NOMO-1 treated with dmso at 0.1 percent for 144 hours (cell line): ENCODE measurements at regions not wholly inside any gene's neighbourhood (a gene's known extent, or its start where the extent isn't known, plus 50 kb on each side); places are given as distances from the start of the nearest gene placed in this dataset.

Experiments
- DNase-seq: peaks from one replicate; lab custom pipeline; 2025; ENCODE audit not compliant: unreplicated experiment; lab: John Stamatoyannopoulos, UW

- no peak for DNase-seq
Measured at GRCh38 chr2:20523073-20523798, 76.4 kb downstream of the RHOB start.

- no peak for DNase-seq
Measured at GRCh38 chr2:20523799-20524187, 76.9 kb downstream of the RHOB start.

- no peak for DNase-seq
Measured at GRCh38 chr2:20524412-20525040, 77.7 kb downstream of the RHOB start.

- DNase-seq: no peak
Measured at GRCh38 chr2:20525041-20526035, 78.5 kb downstream of the RHOB start.

GRCh38 chr2:20526160-20526559 is 79.3 kb downstream of the RHOB start:
- DNase-seq: no peak

- no peak for DNase-seq
Measured at GRCh38 chr2:20526708-20527107, 79.8 kb downstream of the RHOB start.

- DNase-seq: no peak
Measured at GRCh38 chr2:20528713-20529112, 81.8 kb downstream of the RHOB start.

GRCh38 chr2:20530520-20530919 is 83.6 kb downstream of the RHOB start:
- DNase-seq: no peak

- no peak for DNase-seq
Measured at GRCh38 chr2:20531633-20532262, 84.9 kb downstream of the RHOB start.

GRCh38 chr2:20532634-20533437 is 86.0 kb downstream of the RHOB start:
- no peak for DNase-seq

- DNase-seq: no peak
Measured at GRCh38 chr2:20533993-20534622, 87.2 kb downstream of the RHOB start.

GRCh38 chr2:20534913-20535801 is 88.3 kb downstream of the RHOB start:
- no peak for DNase-seq

- no peak for DNase-seq
Measured at GRCh38 chr2:20536619-20537422, 89.9 kb downstream of the RHOB start.

- DNase-seq: no peak
Measured at GRCh38 chr2:20537423-20538307, 90.8 kb downstream of the RHOB start.

- no peak for DNase-seq
Measured at GRCh38 chr2:20538308-20539132, 91.6 kb downstream of the RHOB start.

- no peak for DNase-seq
Measured at GRCh38 chr2:20539133-20539719, 92.4 kb downstream of the RHOB start.
